ENCODE measurements at regions not wholly inside any gene's neighbourhood (a gene's known extent, or its start where the extent isn't known, plus 50 kb on each side); places are given as distances from the start of the nearest gene placed in this dataset.

- no peak for DNase-seq
Observed at GRCh38 chr6:164010441-164011103, 596.1 kb downstream of the QKI start.

GRCh38 chr6:164008902-164009301 is 594.4 kb downstream of the QKI start:
- DNase-seq, result no peak

GRCh38 chr6:164007881-164008280 is 593.4 kb downstream of the QKI start:
- no peak for DNase-seq

GRCh38 chr6:164006459-164006858 is 591.9 kb downstream of the QKI start:
- no peak for DNase-seq

- DNase-seq, result no peak
Observed at GRCh38 chr6:164005004-164005711, 590.6 kb downstream of the QKI start.

- DNase-seq, result no peak
Observed at GRCh38 chr6:164000276-164000675, 585.8 kb downstream of the QKI start.

- no peak for DNase-seq
Observed at GRCh38 chr6:163999475-164000125, 585.1 kb downstream of the QKI start.

GRCh38 chr6:163998496-163998895 is 584.0 kb downstream of the QKI start:
- no peak for DNase-seq

- no peak for DNase-seq
Observed at GRCh38 chr6:163996491-163996890, 582.0 kb downstream of the QKI start.

GRCh38 chr6:163994566-163994965 is 580.0 kb downstream of the QKI start:
- DNase-seq, result no peak

- no peak for DNase-seq
Observed at GRCh38 chr6:163992701-163993100, 578.2 kb downstream of the QKI start.

- DNase-seq, result no peak
Observed at GRCh38 chr6:163992056-163992455, 577.5 kb downstream of the QKI start.

- no peak for DNase-seq
Observed at GRCh38 chr6:163991321-163991720, 576.8 kb downstream of the QKI start.

- no peak for DNase-seq
Observed at GRCh38 chr6:163986313-163986712, 571.8 kb downstream of the QKI start.

GRCh38 chr6:163985710-163986109 is 571.2 kb downstream of the QKI start:
- no peak for DNase-seq

- no peak for DNase-seq
Observed at GRCh38 chr6:163985040-163985439, 570.5 kb downstream of the QKI start.

- DNase-seq, result no peak
Observed at GRCh38 chr6:163984124-163984936, 569.8 kb downstream of the QKI start.

GRCh38 chr6:163983679-163984078 is 569.2 kb downstream of the QKI start:
- DNase-seq, result no peak

- DNase-seq, result no peak
Observed at GRCh38 chr6:163974322-163974721, 559.8 kb downstream of the QKI start.

GRCh38 chr6:163971841-163972838 is 557.6 kb downstream of the QKI start:
- DNase-seq, result no peak

- DNase-seq, result no peak
Observed at GRCh38 chr6:163970846-163971564, 556.5 kb downstream of the QKI start.
